Choroid plexus epithelial cell (primary cell): ENCODE measurements at regions not wholly inside any gene's neighbourhood (a gene's known extent, or its start where the extent isn't known, plus 50 kb on each side); places are given as distances from the start of the nearest gene placed in this dataset.
"Not testable (repeated sequence)": the region's sequence is repeated elsewhere in the genome, so short reads cannot be mapped to it uniquely, and the experiment has no call there.

ENCODE experiments used
- DNase-seq: peaks from one replicate; pipeline ENCODE4 v3.0.0-alpha.2; 2010; ENCODE audit warnings: low read depth
- H3K4me3 ChIP-seq: 2 replicates; pipeline ENCODE4 v1.5.1; 2011; ENCODE audit warnings: low read depth, mild to moderate bottlenecking, control low read depth, low read length, moderate library complexity
- CTCF ChIP-seq: conservative IDR thresholded peaks from 2 replicates; pipeline ENCODE4 v1.5.1; 2011; ENCODE audit warnings: low read depth, mild to moderate bottlenecking, control low read depth, inconsistent platforms, low read length, moderate library complexity

GRCh38 chr9:24036459-24036858 lies 210.4 kb upstream of the ELAVL2 start:
- no peak overlapping the region for H3K4me3 ChIP-seq
- no peak for TF ChIP-seq CTCF
- DNase-seq = no peak

GRCh38 chr9:24035816-24036215 lies 209.8 kb upstream of the ELAVL2 start:
- no peak for DNase-seq
- no peak overlapping the region for H3K4me3 ChIP-seq
- TF ChIP-seq CTCF = no peak

GRCh38 chr9:24011881-24012280 lies 185.8 kb upstream of the ELAVL2 start:
- no peak for DNase-seq
- H3K4me3 ChIP-seq = no peak overlapping the region
- TF ChIP-seq CTCF = no peak

- no peak for DNase-seq
- no peak for TF ChIP-seq CTCF
- H3K4me3 ChIP-seq = no peak overlapping the region
Observed at GRCh38 chr9:24011009-24011717, 185.1 kb upstream of the ELAVL2 start.

- no peak for DNase-seq
- TF ChIP-seq CTCF = no peak
- H3K4me3 ChIP-seq = no peak overlapping the region
Observed at GRCh38 chr9:24009322-24009721, 183.3 kb upstream of the ELAVL2 start.

- no peak for DNase-seq
- no peak overlapping the region for H3K4me3 ChIP-seq
- TF ChIP-seq CTCF = no peak
Observed at GRCh38 chr9:24007185-24007584, 181.1 kb upstream of the ELAVL2 start.

- not testable (repeated sequence) for H3K4me3 ChIP-seq, DNase-seq
Observed at GRCh38 chr9:23991874-23992273, 165.8 kb upstream of the ELAVL2 start.
